Gastroesophageal sphincter (tissue), 3 donors: ENCODE measurements at regions not wholly inside any gene's neighbourhood (a gene's known extent, or its start where the extent isn't known, plus 50 kb on each side); places are given as distances from the start of the nearest gene placed in this dataset.

Experiments used
- CTCF ChIP-seq, 4 experiments: fragments of 200-600 bp in 2 of 4; fragments of 450-650 bp in 2 of 4; sonication (generic) in 1 of 4; IDR thresholded peaks; one replicate each; pipeline ENCODE4 v1.5.1; 2017 to 2019; ENCODE audit warnings: antibody characterized with exemption in 4 of 4, mild to moderate bottlenecking in 2 of 4, moderate library complexity in 2 of 4
- EP300 ChIP-seq: sonication (generic); formaldehyde crosslinking; IDR thresholded peaks from one replicate; pipeline ENCODE4 v1.6.1; 2017; ENCODE audit warnings: antibody characterized with exemption, mild to moderate bottlenecking
- POLR2AphosphoS5 ChIP-seq: sonication (generic); formaldehyde crosslinking; IDR thresholded peaks from one replicate; pipeline ENCODE4 v1.6.1; 2017; ENCODE audit warnings: antibody characterized with exemption

GRCh38 chr2:75353131-75353530 lies 153.8 kb upstream of the TACR1 start:
- no peak for TF ChIP-seq CTCF (IDR thresholded peaks at IDR 0.05)
- no peak for TF ChIP-seq EP300
- TF ChIP-seq POLR2AphosphoS5: no peak
